CD4-positive, alpha-beta T cell treated with Interleukin-17A for 4 hours (primary cell): ENCODE measurements at regions not wholly inside any gene's neighbourhood (a gene's known extent, or its start where the extent isn't known, plus 50 kb on each side); places are given as distances from the start of the nearest gene placed in this dataset.

ENCODE experiments used
- DNase-seq: peaks from one replicate; pipeline ENCODE4 v3.0.0-alpha.2; 2020; ENCODE audit warnings: mixed read lengths

DNA sequence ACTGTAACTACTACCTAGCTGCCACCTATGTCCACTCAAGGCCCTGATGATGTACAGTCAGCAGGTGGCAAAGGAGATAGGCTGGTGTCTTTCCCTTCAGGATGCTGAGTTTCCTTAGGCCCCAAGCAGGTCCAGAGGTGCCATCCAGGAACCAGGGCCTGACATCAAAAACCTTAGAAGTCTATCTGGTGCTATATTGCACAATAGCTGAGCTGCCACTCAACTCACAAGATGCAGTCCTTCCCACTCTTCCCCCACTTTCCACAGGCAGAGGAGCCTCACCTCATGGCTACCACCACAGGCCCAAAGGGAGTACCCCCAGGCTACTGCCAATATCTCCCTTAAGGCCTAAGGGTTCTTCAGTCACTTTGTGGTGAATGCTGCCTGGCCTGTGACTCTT lies 83.9 kb upstream of the ZNF827 start:
- DNase-seq: no peak

DNA sequence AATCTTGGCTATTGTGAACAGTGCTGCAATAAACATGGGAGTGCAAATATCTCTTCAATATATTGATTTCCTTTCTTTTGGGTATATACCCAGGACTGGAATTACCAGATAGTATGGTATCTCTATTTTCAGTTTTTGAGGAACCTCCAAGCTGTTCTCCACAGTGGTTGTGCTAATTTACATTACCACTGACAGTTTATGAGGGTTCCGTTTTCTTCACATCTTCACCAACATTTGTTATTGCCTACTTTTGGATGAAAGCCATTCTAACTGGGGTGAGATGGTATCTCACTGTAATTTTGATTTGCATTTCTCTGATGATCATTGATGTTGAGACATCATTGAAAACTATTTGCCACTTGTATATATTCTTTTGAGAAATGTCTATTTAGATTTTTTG lies 79.6 kb upstream of the ZNF827 start:
- DNase-seq: no peak

DNA sequence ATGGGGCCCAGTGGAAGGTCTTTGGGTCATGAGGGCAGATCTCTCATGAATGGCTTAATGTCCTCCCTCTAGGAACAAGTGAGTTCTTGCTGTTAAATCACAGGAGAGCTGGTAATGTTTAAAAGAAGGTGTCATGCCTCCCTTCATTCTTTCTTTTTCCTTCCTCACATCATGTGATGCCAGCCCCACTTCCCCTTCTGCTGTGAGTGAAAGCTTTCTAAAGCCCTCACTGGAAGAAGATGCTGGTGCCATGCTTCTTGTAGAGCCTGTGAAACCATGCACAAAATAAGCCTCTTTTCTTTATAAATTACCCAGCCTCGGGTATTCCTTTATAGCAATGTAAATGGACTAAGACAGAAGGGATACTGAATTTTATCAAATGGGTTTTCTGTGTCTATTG lies 66.1 kb upstream of the ZNF827 start:
- DNase-seq: no peak

DNA sequence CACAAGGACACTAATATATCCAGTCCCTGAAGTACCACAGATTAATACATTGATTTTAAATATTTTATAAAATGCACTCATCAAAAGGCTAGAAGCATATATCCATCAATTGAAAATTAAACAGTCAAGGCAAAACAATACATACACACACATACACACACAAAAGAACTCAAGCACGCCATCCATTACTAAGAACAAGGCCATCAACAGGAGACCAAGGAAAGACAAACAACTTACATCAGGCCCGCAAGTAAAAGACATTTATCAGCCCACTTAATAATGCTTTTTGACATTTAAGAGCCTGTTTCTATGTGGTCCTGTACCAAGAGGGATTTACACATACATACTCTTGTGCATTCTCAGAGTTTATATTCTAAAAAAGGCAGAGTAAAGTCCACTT lies 50.0 kb upstream of the ZNF827 start:
- no peak for DNase-seq
